ENCODE measurements at regions not wholly inside any gene's neighbourhood (a gene's known extent, or its start where the extent isn't known, plus 50 kb on each side); places are given as distances from the start of the nearest gene placed in this dataset.

GRCh38 chr1:221905802-221906201 is 163.9 kb upstream of the DUSP10 start:
- H3K4me3 Mint-ChIP-seq (ENCODE audit: unreplicated experiment) = no peak overlapping the region
- ChIA-PET CTCF (no interaction called here), POLR2A (no interaction called here)
- no peak for DNase-seq
- Histone ChIP-seq H3K36me3 (ENCODE audit: control insufficient read depth, insufficient read depth, low read length) (no peaks in the 10 kb centered on the region), H3K27me3 (replicated peaks; ENCODE audit: control insufficient read depth, insufficient read depth, low read length) (no peaks in the 10 kb centered on the region), H3K9me3 (no peaks in the 10 kb centered on the region), H3K4me1 (no peaks in the 10 kb centered on the region), H3K4me3 (ENCODE audit: low read depth, low read length) (no peak overlapping the region)
- BruUV-seq (replicated peaks) = no TSS peak
- H3K36me3 Mint-ChIP-seq (ENCODE audit: insufficient read depth, unreplicated experiment) = no peaks in the 10 kb centered on the region
- H3K9me3 Mint-ChIP-seq (ENCODE audit: unreplicated experiment) = no peaks in the 10 kb centered on the region
- TF ChIP-seq, protein P1, sequence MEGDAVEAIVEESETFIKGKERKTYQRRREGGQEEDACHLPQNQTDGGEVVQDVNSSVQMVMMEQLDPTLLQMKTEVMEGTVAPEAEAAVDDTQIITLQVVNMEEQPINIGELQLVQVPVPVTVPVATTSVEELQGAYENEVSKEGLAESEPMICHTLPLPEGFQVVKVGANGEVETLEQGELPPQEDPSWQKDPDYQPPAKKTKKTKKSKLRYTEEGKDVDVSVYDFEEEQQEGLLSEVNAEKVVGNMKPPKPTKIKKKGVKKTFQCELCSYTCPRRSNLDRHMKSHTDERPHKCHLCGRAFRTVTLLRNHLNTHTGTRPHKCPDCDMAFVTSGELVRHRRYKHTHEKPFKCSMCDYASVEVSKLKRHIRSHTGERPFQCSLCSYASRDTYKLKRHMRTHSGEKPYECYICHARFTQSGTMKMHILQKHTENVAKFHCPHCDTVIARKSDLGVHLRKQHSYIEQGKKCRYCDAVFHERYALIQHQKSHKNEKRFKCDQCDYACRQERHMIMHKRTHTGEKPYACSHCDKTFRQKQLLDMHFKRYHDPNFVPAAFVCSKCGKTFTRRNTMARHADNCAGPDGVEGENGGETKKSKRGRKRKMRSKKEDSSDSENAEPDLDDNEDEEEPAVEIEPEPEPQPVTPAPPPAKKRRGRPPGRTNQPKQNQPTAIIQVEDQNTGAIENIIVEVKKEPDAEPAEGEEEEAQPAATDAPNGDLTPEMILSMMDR (IDR thresholded peaks at IDR 0.05; ENCODE audit: insufficient read depth in 1 of 2, low read depth in 1 of 2, low read length in 1 of 2, severe bottlenecking in 1 of 2, unreplicated experiment in 1 of 2) = no peak
- H3K4me1 Mint-ChIP-seq (ENCODE audit: low read depth, unreplicated experiment) = no peaks in the 10 kb centered on the region
- H3K27me3 Mint-ChIP-seq (ENCODE audit: insufficient read depth, unreplicated experiment) = peaks cover 3% of the 10 kb centered on the region
- intact Hi-C loops (cut with micrococcal nuclease; ENCODE audit: unreplicated experiment) = no loop called here
- no peak overlapping the region for H3K27ac Mint-ChIP-seq (ENCODE audit: unreplicated experiment)

DNA sequence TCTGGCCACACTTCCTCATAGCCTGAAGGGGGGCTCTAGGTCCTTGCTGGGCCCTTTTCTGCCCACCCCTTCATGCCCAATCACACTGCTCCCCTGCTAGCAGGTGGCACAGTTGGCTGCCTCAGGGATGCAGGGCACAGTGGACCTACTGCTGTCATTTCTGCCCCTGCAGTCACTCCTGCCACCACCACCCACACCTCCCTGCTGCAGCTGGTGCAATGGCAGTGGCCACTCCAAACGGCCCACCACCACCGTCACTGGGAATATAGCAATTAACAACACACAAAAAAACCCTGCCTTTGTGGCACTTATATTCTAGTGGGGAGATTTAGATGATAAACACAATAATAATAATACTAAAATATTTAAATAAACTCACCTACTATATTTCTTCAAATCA is 162.4 kb upstream of the DUSP10 start:
- Mint-ChIP-seq H3K27ac (ENCODE audit: unreplicated experiment) (no peak overlapping the region), H3K36me3 (ENCODE audit: insufficient read depth, unreplicated experiment) (no peaks in the 10 kb centered on the region), H3K9me3 (ENCODE audit: unreplicated experiment) (no peaks in the 10 kb centered on the region), H3K4me1 (ENCODE audit: low read depth, unreplicated experiment) (no peaks in the 10 kb centered on the region), H3K4me3 (ENCODE audit: unreplicated experiment) (no peak overlapping the region), H3K27me3 (ENCODE audit: insufficient read depth, unreplicated experiment) (peaks cover 2% of the 10 kb centered on the region)
- intact Hi-C loops (cut with micrococcal nuclease; ENCODE audit: unreplicated experiment) = no loop called here
- no peaks in the 10 kb centered on the region for H3K36me3 ChIP-seq (ENCODE audit: control insufficient read depth, insufficient read depth, low read length)
- H3K4me1 ChIP-seq = no peaks in the 10 kb centered on the region
- ChIA-PET CTCF (no interaction called here), POLR2A (no interaction called here)
- H3K9me3 ChIP-seq = no peaks in the 10 kb centered on the region
- TF ChIP-seq, protein P1 (IDR thresholded peaks at IDR 0.05; ENCODE audit: insufficient read depth in 1 of 2, low read depth in 1 of 2, low read length in 1 of 2, severe bottlenecking in 1 of 2, unreplicated experiment in 1 of 2) = no peak
- DNase-seq = no peak
- no TSS peak for BruUV-seq (replicated peaks)
- no peak overlapping the region for H3K4me3 ChIP-seq (ENCODE audit: low read depth, low read length)
- H3K27me3 ChIP-seq (replicated peaks; ENCODE audit: control insufficient read depth, insufficient read depth, low read length) = no peaks in the 10 kb centered on the region

DNA sequence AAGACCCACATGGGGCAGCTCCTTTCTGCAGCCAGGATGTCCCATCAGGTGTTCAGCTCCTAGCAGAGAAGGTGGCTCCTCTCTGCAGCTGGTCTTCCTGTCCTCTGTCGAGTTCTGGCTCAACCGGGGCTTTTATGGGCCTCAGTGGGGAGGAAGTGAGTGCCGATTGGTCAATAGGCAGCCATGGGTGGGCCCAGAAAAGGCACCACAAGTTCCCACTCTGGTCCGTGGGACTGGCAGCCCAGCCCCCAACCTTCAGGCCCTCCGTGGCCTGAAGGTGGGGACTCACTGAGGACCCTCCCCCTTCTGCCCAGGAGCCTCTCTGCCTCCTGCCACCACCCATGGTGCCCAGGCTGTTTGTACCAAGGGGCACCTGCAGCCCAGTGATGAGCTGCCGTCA is 161.7 kb upstream of the DUSP10 start:
- ChIA-PET CTCF (no interaction called here), POLR2A (no interaction called here)
- Histone ChIP-seq H3K36me3 (ENCODE audit: control insufficient read depth, insufficient read depth, low read length) (no peaks in the 10 kb centered on the region), H3K9me3 (no peaks in the 10 kb centered on the region), H3K4me3 (ENCODE audit: low read depth, low read length) (no peak overlapping the region), H3K27me3 (replicated peaks; ENCODE audit: control insufficient read depth, insufficient read depth, low read length) (no peaks in the 10 kb centered on the region), H3K4me1 (no peaks in the 10 kb centered on the region)
- Mint-ChIP-seq H3K4me1 (ENCODE audit: low read depth, unreplicated experiment) (no peaks in the 10 kb centered on the region), H3K36me3 (ENCODE audit: insufficient read depth, unreplicated experiment) (no peaks in the 10 kb centered on the region), H3K27ac (ENCODE audit: unreplicated experiment) (no peak overlapping the region), H3K27me3 (ENCODE audit: insufficient read depth, unreplicated experiment) (no peaks in the 10 kb centered on the region), H3K9me3 (ENCODE audit: unreplicated experiment) (no peaks in the 10 kb centered on the region), H3K4me3 (ENCODE audit: unreplicated experiment) (no peak overlapping the region)
- intact Hi-C loops (cut with micrococcal nuclease; ENCODE audit: unreplicated experiment) = no loop called here
- BruUV-seq (replicated peaks) = no TSS peak
- TF ChIP-seq, protein P1 (IDR thresholded peaks at IDR 0.05; ENCODE audit: insufficient read depth in 1 of 2, low read depth in 1 of 2, low read length in 1 of 2, severe bottlenecking in 1 of 2, unreplicated experiment in 1 of 2) = no peak
- no peak for DNase-seq

Measured in Caco-2 (cell line).